MM.1S (cell line): ENCODE measurements at regions not wholly inside any gene's neighbourhood (a gene's known extent, or its start where the extent isn't known, plus 50 kb on each side); places are given as distances from the start of the nearest gene placed in this dataset.

Source experiments
- CTCF ChIP-seq: fragments of 300-600 bp; sonication (generic); IDR thresholded peaks from 2 replicates; pipeline ENCODE4 v1.5.1; 2016; ENCODE audit warnings: antibody characterized with exemption, low read length, mixed read lengths
- EZH2 ChIP-seq: fragments of 300-600 bp; sonication (generic); optimal IDR thresholded peaks from 2 replicates; pipeline ENCODE3; 2017; ENCODE audit warnings: low read depth, mild to moderate bottlenecking, antibody characterized with exemption, low read length, mixed read lengths
- EZH2phosphoT487 ChIP-seq: fragments of 300-600 bp; sonication (generic); IDR thresholded peaks from 2 replicates; pipeline ENCODE4 v1.6.1; 2018; ENCODE audit warnings: antibody characterized with exemption, low read length

- TF ChIP-seq CTCF: no peak
- TF ChIP-seq EZH2: no peak
- TF ChIP-seq EZH2phosphoT487: no peak
Measured at GRCh38 chr1:95396557-95396956, 162.5 kb downstream of the RWDD3 start.
